Adrenal gland (tissue), 9 donors: ENCODE measurements at regions not wholly inside any gene's neighbourhood (a gene's known extent, or its start where the extent isn't known, plus 50 kb on each side); places are given as distances from the start of the nearest gene placed in this dataset.

Experiments used
- DNase-seq, 7 donors: peaks; one replicate each; pipeline ENCODE4 v3.0.0-alpha.2; 2019 to 2020
- H3K27ac ChIP-seq, 5 donors: fragments of 200-600 bp; sonication (generic) in 4 of 5; 1 replicate in 3 of 5; 2 replicates in 2 of 5; pipeline versions ENCODE4 v1.5.1 to v1.8.0; 2016 to 2020; ENCODE audit warnings: mild to moderate bottlenecking in 1 of 5
- H3K27me3 ChIP-seq: fragments of 200-600 bp; 2 replicates; pipeline ENCODE4 v1.8.0; 2021
- H3K36me3 ChIP-seq, 2 donors: fragments of 200-600 bp; replicated peaks in 1 of 2; 1 replicate in 1 of 2; 2 replicates in 1 of 2; pipeline versions ENCODE4 v1.5.1 to v1.8.0; 2018 to 2022
- H3K4me1 ChIP-seq, 2 donors: fragments of 200-600 bp; replicated peaks in 1 of 2; 1 replicate in 1 of 2; 2 replicates in 1 of 2; pipeline versions ENCODE4 v1.5.1 to v1.8.0; 2018 to 2021
- H3K4me3 ChIP-seq, 4 donors: fragments of 200-600 bp; sonication (generic) in 3 of 4; one replicate each; pipeline ENCODE4 v1.5.1; 2016 to 2018
- H3K9me3 ChIP-seq, 3 donors: fragments of 200-600 bp; sonication (generic) in 1 of 3; replicated peaks in 1 of 3; 1 replicate in 2 of 3; 2 replicates in 1 of 3; pipeline versions ENCODE4 v1.5.1 to v1.8.0; 2016 to 2021
- POLR2A ChIP-seq, 2 donors: fragments of 450-650 bp; IDR thresholded peaks; one replicate each; pipeline ENCODE4 v1.6.1; 2017; ENCODE audit warnings: antibody characterized with exemption in 2 of 2, mild to moderate bottlenecking in 2 of 2, moderate library complexity in 1 of 2
- WGBS, 4 donors: extraction: QIAGEN DNeasy Blood & Tissue Kit in 2 of 4; methylation state at CpG; one replicate each; pipeline versions ENCODE4 v1.1.5 to v1.1.7; 2013 to 2017; 5-methylcytosine and 5-hydroxymethylcytosine counted together
- intact Hi-C, 2 donors: fragments of 100-400 bp; cut with DNase I; formaldehyde crosslinking; loops; one replicate each; pipeline versions ENCODE4 v1.14.1 to v1.15.0; 2022 to 2023
- TF ChIP-seq, protein P1 (sequence below), 6 experiments: fragments of 450-650 bp in 4 of 6; fragments of 200-600 bp in 2 of 6; sonication (generic) in 1 of 6; IDR thresholded peaks; 1 replicate in 5 of 6; 2 replicates in 1 of 6; pipeline versions ENCODE4 v1.5.1 to v1.8.0; 2016 to 2021; ENCODE audit warnings: antibody characterized with exemption in 6 of 6, mild to moderate bottlenecking in 2 of 6, moderate library complexity in 1 of 6
- donor health status: healthy with polysubstance abuse.
- donor health status: Bipolar disorder and iron deficiency.
- donor health status: DM: yes; HTN: yes; CAD: no.
- donor health status: DM: no; HTN: no; CAD: no.
- donor health status: DM: no; HTN: no; CAD: no.

DNA sequence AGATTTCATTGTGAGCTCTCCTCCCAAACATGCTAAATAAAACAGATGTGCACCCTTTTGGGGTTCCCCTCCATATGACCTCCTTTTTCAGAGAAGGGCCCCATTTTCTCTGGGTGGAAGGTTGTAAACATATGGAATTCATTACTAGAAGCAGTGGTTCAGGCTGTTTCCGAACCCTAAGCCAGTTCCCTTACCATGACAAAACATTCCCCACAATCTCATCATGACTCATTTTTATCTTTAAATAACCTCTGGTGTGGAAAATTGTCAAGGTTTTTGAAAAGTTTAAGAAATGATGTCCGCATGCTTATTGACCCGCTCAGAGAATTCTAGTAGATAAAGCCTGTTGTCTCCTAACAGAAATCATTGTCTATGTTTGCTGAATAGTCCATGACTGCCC, 127.3 kb upstream of the PIK3R1 start:
- Histone ChIP-seq H3K4me1 (peaks cover 9 to 14% of the 10 kb centered on the region in 2 donors), H3K4me3 (no peak overlapping the region), H3K9me3 (no peaks in the 10 kb centered on the region), H3K27me3 (no peaks in the 10 kb centered on the region), H3K36me3 (no peaks in the 10 kb centered on the region), H3K27ac (peak overlapping the region in 1 of 5 donors; percentile 28)
- 32 to 45% (median 37%) methylated on average over 3 of the region's 3 CpGs for WGBS, 4 donors
- no peak for TF ChIP-seq POLR2A (IDR thresholded peaks at IDR 0.05)
- TF ChIP-seq, protein P1, sequence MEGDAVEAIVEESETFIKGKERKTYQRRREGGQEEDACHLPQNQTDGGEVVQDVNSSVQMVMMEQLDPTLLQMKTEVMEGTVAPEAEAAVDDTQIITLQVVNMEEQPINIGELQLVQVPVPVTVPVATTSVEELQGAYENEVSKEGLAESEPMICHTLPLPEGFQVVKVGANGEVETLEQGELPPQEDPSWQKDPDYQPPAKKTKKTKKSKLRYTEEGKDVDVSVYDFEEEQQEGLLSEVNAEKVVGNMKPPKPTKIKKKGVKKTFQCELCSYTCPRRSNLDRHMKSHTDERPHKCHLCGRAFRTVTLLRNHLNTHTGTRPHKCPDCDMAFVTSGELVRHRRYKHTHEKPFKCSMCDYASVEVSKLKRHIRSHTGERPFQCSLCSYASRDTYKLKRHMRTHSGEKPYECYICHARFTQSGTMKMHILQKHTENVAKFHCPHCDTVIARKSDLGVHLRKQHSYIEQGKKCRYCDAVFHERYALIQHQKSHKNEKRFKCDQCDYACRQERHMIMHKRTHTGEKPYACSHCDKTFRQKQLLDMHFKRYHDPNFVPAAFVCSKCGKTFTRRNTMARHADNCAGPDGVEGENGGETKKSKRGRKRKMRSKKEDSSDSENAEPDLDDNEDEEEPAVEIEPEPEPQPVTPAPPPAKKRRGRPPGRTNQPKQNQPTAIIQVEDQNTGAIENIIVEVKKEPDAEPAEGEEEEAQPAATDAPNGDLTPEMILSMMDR (IDR thresholded peaks at IDR 0.05), result no peak
- intact Hi-C loops, result no loop called here
- DNase-seq, result peak in 1 of 7 donors; percentile 4

DNA sequence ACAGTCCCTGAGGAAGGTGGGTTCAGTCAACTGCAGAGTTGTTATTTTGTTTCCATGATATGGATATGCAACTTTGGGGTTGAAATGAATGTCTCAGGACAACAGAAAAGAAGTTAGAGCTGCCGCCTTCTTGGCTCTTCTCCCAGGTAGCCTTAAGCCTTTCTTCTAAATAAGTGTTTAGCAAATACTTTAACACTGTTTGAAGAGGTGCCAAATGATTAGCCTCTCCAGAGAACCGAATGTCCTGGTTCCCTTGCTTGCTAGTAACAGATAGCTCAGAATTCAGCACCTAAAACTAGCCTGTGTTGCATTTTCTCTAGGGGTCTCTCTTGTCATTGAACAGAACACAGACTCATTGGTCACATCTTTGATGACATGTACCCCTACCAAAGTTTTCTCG, 127.7 kb upstream of the PIK3R1 start:
- 45 to 61% (median 51%) methylated on average over 3 of the region's 3 CpGs for WGBS, 4 donors
- intact Hi-C loops, result no loop called here
- Histone ChIP-seq H3K9me3 (no peaks in the 10 kb centered on the region), H3K4me3 (no peak overlapping the region), H3K27ac (peak overlapping the region in 1 of 5 donors; percentile 28), H3K27me3 (no peaks in the 10 kb centered on the region), H3K4me1 (peaks cover 9 to 14% of the 10 kb centered on the region in 2 donors), H3K36me3 (no peaks in the 10 kb centered on the region)
- no peak for TF ChIP-seq POLR2A (IDR thresholded peaks at IDR 0.05)
- TF ChIP-seq, protein P1 (IDR thresholded peaks at IDR 0.05), result no peak
- no peak for DNase-seq

DNA sequence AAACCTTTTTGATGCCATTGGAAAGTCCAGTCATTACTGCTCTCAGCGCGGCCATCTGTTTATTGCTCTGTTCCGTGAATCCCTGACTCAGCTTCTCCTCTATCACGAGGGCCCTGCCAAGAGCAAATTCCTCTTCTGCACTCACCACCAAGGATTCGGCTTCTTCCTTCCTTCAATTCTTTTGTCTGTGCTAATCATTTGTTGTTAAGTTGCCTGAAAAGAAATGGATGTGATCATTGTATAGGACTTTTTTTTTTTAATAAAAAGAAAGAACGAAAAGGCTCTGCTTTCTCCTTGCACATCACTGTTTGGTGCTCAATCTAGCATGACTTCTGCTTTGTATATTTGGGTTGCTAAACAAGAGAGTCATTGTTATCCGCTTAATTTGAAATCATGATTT, 128.7 kb upstream of the PIK3R1 start:
- H3K27ac ChIP-seq, result peak overlapping the region in 1 of 5 donors; percentile 24
- H3K4me1 ChIP-seq, result peaks cover 9 to 14% of the 10 kb centered on the region in 2 donors
- no peak overlapping the region for H3K4me3 ChIP-seq
- intact Hi-C loops, result no loop called here
- no peaks in the 10 kb centered on the region for H3K36me3 ChIP-seq
- DNase-seq, result peak; percentile 24 to 67 (median 44)
- TF ChIP-seq, protein P1 (IDR thresholded peaks at IDR 0.05), result no peak
- no peak for TF ChIP-seq POLR2A (IDR thresholded peaks at IDR 0.05)
- WGBS, 4 donors, result 50 to 64% (median 57%) methylated on average over 7 of the region's 7 CpGs
- no peaks in the 10 kb centered on the region for H3K9me3 ChIP-seq
- no peaks in the 10 kb centered on the region for H3K27me3 ChIP-seq

DNA sequence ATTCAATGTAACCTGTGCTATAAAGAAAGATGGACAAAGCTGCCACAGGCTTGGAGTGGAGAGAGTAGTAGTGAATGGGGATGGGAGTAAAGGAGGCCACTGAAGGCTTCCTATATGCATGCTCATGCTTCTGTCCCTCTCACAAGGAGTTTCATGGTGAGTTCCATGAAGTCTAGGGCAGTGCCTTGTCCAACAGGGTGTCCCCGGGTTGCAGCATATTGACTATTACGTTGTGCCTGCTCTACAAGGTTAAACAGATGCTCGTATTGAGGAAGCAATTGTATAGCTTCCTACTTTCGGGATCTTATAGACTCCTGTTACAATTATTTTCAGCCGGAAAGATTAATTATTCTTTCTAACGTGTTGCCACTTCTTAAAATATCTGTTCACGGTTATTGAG, 129.1 kb upstream of the PIK3R1 start:
- Histone ChIP-seq H3K4me1 (peaks cover 9 to 14% of the 10 kb centered on the region in 2 donors), H3K27me3 (no peaks in the 10 kb centered on the region), H3K4me3 (no peak overlapping the region), H3K36me3 (no peaks in the 10 kb centered on the region), H3K9me3 (no peaks in the 10 kb centered on the region), H3K27ac (peak overlapping the region in 1 of 5 donors; percentile 24)
- intact Hi-C loops, result no loop called here
- TF ChIP-seq, protein P1 (IDR thresholded peaks at IDR 0.05), result no peak
- peak in 3 of 7 donors; percentile 33 to 56 (median 46) for DNase-seq
- WGBS, 4 donors, result 73 to 76% (median 75%) methylated on average over 7 of the region's 7 CpGs
